Activated CD8-positive, alpha-beta memory T cell treated with anti-CD3 and anti-CD28 coated beads for 36 hours (primary cell): ENCODE measurements at regions not wholly inside any gene's neighbourhood (a gene's known extent, or its start where the extent isn't known, plus 50 kb on each side); places are given as distances from the start of the nearest gene placed in this dataset.
"Not testable (repeated sequence)": the region's sequence is repeated elsewhere in the genome, so short reads cannot be mapped to it uniquely, and the experiment has no call there.

Experiments
- CTCF ChIA-PET: fragments of 350-600 bp; sonication (Branson Sonifier 250); formaldehyde crosslinking; loops from one replicate; lab custom pipeline; 2021; ENCODE audit warnings: antibody characterized with exemption; lab: Charles Lee
- POLR2A ChIA-PET: fragments of 350-600 bp; sonication (Branson Sonifier 250); formaldehyde crosslinking; loops from one replicate; lab custom pipeline; 2021; ENCODE audit warnings: antibody characterized with exemption; lab: Charles Lee

DNA sequence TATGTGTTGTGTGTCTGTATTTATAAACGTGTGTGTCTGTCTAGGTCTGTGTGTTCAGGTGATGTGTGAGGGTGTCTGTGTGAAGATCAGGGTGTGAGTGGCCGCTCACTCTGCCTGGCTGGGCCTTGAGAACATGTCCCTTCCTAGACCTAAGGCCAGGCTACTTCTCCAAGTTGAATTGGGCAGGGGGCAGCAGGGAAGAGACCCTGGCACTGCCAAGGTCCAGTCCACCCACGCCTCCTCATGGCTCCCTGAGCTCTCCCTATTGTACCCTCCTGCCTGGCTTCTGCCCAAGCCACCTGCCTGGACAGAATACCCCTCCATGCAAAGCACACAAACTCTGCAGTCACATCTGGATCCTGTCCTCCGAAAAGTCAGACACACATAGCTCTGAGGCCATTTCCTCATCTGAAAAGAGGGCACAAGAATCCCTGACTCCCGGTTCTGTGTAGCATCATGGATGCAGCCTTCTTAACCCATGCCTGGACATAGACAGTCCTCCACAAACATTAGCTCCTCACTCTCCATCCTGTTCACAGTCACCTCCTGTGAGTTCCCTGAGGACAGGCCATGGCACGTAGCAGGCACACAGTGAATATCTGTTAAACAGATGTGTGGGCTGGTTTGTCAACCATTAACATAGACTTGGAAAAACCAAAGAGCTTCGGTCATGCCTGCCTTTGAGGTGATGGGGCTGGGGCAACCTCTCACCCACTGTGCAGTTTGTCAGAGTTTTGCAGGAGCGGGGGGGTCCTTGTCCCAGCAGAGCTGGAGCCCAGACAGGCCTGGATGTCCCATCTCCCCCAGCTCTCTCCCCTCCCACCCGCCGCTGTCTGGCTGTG, 167.8 kb upstream of the MVB12B start:
- POLR2A ChIA-PET = no interaction called here
- CTCF ChIA-PET = interaction anchor here (1.1 kb wide), 1 partner anchor 751 kb away, joined by 5 read pairs; no protein-coding TSS in a partner anchor

DNA sequence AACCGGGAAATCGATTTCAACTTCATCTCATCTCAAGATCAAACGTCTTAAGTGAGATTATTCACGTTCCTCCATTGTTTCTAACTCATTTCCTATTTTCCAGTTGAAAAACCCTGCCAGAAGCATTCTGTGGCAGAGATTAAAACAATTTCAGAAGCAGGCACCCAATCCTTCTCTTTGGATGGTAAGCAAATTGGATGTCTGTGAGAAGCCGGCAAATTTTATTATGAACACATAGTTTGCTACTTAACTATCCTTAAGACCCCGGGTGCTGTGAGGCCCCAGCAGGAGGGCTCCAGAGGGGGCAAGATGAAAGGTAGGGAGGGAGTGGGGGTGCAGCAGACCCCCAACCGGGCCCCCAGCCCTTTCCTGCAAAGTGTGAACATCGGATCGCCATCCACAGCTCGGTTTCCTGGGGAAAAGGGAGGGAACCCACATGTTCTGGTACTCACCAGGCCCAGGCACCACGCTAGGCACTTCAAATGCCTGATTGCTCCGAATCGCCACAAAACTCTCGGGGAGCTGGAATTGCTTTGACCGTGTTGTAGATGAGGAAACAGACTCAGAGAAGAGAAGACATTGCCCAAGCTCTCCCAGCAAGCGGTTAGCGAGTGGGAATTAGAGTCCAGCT, 167.1 kb upstream of the MVB12B start:
- POLR2A ChIA-PET = no interaction called here
- CTCF ChIA-PET = interaction anchor here (1.1 kb wide), 1 partner anchor 752 kb away, joined by 5 read pairs; no protein-coding TSS in a partner anchor

DNA sequence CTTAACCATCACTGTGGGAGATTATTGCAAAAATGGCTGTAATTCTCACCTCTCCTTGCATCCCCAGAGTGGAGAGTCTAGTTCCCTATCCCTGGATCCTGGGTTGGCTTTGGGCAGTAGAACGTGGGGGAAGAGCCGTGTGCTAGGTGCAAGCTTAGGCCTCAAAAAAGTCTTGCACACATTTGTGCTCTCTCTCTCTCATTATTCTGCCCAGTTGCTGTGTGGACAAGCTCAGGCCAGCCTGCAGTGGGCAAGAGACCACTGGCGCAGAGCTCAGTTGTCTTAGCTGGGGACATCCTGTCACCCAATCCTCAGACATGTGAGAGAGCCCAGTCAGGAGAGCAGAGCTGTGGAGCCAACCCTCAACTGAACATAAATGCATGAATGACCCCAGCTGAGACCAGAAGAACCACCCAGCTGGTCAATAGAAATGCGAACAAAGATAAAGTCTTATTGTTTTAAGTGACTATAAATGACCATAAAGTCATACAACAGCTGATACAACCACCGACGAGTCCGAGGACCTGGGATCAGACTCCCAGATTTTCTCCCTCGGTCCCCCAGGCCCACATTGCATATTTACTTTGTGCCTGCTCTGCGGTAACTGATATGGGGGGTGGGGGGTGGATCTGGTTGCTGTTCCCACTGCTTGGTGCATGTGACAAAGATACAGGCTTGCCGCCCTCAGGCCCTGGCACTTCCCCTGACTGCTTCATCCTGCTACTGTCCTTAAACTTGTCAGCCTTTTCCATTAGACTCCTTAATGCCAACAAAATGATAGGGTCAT, 166.4 kb upstream of the MVB12B start:
- ChIA-PET CTCF (no interaction called here), POLR2A (no interaction called here)

DNA sequence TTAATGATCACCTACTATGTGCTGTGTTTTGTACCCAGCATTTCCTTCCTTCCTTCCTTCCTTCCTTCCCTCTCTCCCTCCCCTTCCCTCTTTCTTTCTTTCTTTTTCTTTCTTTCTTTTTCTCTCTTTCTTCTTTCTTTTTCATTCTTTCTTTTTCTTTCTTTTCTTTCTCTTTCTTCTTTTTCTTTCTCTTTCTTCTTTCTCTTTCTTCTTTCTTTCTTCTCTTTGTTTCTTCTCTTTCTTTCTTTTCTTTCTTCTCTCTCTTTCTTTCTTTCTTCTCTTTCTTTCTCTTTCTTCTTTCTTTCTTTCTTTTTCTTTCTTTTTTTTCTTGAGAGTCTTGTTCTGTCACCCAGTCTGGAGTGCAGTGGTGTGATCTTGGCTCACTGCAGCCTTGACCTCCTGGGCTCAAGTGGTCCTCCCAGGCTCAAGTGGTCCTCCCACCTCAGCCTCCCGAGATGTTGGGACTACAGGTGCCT, 165.7 kb upstream of the MVB12B start:
- ChIA-PET POLR2A (no interaction called here), CTCF (no interaction called here)

DNA sequence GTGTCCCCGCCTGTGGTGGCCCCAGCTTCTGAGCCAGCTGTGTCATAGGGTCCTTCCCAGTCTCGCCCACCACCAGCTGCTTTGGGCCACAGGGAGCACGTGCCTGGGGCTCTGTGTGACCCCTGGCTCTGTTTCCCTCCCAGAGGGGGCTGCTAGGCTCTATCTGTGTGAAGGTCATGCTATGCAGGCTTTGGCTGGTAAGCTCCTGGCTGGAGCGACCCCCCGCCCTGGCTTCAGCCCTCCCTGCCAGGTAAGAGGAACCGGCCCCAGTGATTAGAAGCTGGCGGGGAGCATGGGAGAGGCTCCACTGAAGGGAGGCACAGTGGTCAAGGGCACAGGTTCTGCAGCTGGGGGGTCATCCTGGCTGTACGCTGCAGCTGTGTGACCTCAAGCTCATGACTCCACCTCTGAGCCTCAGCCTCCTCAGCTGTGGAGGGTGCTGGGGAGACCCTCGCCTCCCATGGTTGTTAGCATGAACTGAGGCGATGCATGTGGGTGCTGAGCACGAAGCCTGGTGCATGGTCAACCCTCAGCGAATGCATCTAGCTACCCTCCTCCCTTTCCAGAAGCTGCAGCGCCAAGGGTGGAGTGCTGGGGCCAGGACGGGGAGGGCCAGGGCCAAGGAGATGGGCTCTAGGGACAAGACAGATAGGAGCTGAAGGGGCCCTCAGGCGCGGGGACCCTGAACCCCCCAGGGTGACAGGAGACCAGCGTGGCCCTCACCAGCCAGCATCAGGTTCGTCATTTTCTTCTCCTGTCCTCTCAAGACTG, 163.8 kb upstream of the MVB12B start:
- POLR2A ChIA-PET = no interaction called here
- CTCF ChIA-PET = no interaction called here

DNA sequence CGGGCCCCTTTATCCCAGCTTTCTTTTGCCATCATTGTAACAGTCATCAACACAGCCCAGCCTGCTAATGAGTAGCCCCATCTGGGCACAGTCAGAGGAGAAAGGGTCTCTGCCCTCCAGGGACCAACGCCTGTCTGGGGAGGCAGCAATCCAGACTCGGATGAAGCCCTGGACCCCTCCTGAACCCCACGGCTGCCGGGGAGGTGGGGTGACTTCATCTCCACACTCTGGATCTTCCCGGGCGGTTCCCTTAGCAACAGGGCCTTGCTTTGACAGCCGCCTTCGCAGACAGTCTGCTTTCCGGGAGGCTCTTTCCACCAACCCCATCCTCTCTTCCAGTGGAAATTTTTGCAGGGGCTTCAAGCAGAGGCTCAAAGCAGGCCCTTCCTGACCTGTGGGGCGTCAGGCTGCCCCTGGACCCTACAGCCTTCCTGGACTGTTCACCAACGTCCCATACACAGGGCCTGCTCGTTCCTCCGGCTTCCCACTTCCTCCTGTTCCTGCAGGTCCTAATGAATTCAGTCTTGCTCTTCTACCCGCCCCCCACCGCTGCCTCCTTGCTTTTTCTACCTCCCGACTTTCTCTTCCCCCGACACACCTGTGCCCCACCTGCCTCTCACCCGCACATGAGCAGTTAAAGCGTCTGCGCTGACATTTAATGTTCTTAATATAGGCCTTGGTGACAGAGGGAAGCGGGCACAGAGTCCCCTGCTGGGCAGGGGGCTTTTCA, 161.7 kb upstream of the MVB12B start:
- CTCF ChIA-PET = no interaction called here
- POLR2A ChIA-PET = no interaction called here

DNA sequence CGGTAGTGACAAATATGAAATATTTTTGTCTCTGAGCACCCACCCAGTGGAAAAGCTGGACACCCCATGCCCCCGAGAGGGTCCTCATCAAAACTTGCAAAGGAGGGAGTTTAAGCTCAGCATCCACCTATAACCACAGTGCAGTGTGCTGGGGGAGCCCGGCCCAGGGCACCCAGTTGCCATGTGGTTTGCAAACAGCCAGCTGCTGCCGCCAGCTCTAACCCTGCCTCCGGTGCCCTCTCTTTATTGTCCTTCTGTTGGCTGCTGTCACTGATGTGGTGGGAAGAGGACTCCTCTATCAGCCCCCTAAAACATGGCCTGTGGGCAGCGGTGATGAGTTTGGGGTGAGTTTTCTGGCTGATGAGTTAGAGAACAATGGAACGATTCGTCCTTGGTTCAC, 160.9 kb upstream of the MVB12B start:
- ChIA-PET CTCF (no interaction called here), POLR2A (no interaction called here)

DNA sequence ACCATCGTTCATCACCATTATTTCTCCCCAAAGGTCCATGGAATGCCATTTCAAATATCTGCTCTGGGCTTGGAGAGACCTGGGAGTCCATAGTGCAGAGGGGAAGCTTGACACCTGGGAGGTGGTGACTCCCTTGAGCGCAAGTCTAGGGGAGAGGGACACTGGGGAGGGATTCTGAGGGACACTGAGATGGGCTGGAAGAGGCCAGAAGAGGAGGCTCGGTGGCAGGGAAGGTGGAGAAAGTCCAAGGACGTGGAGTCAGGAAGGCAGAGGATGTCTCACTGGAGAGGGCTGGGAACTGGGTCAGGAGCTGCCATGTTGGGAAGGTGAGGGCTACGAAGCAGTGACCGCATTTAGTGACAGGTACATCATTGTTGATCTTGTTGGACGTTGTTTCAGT, 160.3 kb upstream of the MVB12B start:
- ChIA-PET CTCF (interaction anchor here (1.0 kb wide), 1 partner anchor 28 kb away, joined by 3 read pairs; no protein-coding TSS in a partner anchor), POLR2A (no interaction called here)

DNA sequence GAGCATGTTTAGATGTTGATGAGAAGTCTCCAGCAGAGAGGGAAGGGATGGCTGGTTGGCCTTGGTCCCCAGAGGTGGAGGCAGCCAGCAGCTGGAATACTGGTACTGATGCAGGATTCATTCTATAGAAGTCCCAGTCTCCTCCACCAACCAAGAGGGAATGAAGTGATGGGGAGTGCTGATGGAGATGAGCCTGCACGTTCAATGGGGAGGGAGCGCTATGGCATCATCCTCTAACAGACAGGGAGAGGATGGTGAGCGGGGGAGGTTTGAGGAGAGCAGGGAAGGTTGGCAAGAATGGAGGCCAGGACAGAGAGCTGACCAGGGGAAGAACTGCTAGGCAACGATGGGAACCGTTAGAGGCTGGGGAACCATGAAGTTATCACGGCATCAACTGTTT, 159.8 kb upstream of the MVB12B start:
- ChIA-PET POLR2A (no interaction called here), CTCF (interaction anchor here (1.0 kb wide), 1 partner anchor 28 kb away, joined by 3 read pairs; no protein-coding TSS in a partner anchor)

DNA sequence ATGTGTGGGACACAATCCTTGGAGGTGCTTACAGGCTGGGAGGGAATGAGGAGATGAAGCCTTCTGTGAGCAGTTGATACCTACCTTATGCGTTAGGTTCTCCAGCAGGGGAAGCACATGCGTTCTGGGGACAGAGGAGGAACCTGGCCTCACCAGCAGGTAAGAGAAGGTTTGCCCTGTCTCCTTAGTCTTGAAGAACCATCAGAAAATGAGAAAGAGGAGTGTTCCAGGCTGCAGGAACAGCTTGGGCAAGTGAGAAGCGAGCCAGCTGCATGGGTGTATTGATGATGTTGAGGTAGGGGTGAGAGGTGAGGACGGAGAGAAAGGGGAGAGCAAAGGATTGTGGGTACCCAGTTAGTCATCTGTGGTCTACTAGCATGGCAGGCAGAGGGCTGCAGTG, 156.9 kb upstream of the MVB12B start:
- POLR2A ChIA-PET = no interaction called here
- CTCF ChIA-PET = no interaction called here

DNA sequence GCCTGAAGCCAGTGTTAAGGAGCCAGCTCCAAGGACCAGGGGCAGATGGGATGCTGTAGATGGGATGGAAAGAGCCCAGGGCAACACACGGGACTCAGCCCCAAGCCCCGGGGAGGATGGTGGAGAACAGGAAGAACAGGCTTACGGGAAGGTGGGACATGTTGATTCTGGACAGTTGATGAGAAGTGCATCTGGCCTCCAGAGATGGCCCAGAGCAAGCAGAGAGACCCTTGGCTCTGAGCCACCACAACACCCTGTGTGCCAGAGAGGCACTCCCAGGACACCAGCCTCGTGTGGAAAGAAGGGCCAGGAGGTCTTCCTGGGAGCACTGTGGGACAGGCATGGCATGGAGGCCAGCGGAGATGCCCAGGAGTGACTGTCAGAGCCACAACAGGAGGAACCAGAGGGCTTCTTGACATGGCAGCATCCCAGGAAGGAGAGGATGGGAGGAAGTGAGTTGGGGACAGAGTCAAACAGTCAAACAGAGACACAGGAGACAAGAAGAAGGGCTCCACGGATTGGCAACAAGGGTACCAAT, 156.3 kb upstream of the MVB12B start:
- POLR2A ChIA-PET = no interaction called here
- CTCF ChIA-PET = no interaction called here

DNA sequence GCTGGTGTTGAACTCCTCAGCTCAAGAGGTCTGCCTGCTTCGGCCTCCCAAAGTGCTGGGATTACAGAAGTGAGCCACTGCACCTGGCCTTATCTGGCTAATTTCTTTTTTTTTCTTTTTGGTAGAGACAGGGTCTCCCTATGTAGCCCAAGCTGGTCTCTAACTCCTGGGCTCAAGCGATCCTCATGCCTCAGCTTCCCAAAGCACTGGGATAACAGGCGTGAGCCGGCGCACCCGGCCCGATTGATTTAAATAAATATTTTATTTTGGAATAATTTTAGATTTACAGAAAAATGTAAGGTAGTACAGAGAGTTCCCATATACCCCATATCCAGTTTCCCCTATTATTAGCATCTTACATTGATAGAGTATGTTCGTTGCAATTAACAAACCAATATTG, 155.0 kb upstream of the MVB12B start:
- POLR2A ChIA-PET = no interaction called here
- CTCF ChIA-PET = interaction anchor here (0.6 kb wide), 1 partner anchor 1668 kb away, joined by 3 read pairs; no protein-coding TSS in a partner anchor

DNA sequence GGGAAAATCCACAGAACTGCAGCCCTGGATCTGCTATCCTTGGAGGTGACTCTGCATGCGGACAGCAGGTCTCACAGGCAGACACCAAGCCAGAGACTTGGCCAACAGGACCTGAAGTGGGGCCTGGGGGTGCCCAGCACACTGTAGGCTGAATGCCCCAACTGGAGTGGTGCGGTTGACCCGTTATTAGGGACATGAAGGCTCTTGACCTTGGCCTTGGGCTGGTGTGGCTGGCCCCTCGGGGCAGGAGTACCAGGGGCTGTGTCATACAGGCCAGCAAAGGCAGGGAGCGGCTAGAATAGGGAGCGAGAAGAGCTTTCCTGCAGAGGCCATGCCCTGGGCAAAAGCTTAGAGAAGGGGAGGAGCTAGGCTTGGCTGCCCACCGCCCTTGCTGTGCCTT, 153.2 kb upstream of the MVB12B start:
- POLR2A ChIA-PET = no interaction called here
- CTCF ChIA-PET = no interaction called here

DNA sequence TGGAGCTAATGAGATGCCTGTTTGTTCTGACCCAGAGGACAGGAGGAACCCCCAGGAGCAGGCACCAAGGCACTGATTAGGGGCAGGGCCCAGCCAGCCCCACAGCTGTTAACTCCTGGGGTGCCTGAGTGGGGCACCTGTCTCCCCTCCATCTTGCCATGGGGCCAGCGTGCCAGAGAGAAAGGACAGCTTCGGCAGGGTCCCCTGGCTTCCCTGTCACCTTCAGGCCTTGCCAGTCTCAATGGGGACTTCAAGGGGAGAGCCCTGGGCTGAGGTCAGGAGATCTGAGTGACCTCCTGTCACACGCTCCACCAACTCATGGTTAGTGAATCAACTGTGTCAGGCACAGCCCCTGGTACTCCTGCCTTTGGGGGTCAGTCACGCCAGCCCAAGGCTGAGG, 152.7 kb upstream of the MVB12B start:
- ChIA-PET CTCF (no interaction called here), POLR2A (no interaction called here)

DNA sequence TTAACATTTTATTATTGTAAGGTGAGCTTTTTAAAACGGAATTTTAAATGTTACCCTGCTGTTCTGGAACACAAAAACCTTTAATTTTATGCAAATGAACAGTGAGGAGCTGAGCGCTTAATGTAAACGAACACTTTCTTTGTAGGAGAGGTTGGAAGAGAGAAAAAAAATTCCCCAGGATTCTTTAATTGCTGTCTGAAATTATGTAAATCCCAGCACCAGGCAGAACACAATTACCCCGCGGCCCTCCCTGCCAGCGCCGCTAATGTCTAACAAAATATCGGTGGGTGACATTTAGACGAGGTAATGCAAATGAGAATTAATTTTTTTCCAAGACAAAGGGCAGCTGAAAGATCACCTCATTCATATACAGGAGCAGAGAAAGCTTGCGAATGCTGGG, 143.4 kb upstream of the MVB12B start:
- CTCF ChIA-PET = no interaction called here
- POLR2A ChIA-PET = no interaction called here

DNA sequence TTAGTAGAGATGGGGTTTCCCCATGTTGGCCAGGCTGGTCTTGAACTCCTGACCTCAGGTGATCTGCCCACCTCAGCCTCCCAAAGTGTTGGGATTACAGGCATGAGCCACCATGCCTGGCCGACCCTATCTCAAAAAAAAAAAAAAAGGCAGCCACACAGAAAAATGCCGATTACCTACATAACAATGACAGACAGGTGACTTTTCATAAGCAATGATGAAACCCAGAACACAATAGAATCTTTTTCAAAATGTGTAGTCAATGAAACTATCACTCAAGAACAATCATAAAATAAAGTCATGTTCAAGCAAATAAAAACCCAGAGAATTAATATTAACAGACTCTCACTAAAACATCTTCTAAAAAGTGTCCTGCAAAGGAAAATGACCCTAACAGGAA, 135.6 kb upstream of the MVB12B start:
- POLR2A ChIA-PET, CTCF ChIA-PET: not testable (repeated sequence)

DNA sequence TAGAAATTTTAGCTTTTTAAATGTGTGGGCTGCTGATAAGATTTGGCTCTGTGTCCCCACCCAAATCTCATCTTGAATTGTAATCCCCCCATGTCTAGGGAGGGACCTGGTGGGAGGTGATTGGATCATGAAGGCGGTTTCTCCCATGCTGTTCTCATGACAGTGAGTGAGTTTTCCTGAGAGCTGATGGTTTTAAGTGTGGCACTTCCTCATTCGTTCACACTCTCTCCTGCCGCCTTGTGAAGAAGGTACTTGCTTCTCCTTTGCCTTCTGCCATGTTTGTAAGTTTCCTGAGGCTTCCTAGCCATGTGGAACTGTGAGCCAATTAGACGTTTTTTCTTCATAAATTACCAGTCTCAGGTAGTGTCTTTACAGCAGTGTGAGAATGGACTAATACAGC, 127.8 kb upstream of the MVB12B start:
- ChIA-PET POLR2A (no interaction called here), CTCF (no interaction called here)

DNA sequence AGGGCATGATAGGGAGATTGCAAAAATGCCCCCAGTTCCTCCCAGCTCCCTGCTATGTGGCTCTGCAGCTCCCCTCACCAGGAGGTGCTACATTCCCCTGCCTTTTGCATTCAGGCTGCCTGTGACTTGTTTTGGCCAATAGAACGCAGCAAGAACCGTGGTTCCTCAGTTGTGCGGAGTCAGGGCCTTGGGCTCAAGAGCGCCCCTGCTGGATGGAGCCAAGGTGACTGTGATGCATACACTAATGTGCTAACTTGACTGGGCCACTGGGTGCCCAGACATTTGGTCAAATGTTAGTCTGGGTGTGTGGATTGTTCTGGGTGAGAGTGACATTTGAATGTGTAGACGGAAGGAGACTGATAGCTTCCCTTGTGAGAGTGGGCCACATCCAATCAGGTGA, 123.3 kb upstream of the MVB12B start:
- ChIA-PET CTCF (no interaction called here), POLR2A (no interaction called here)
